NCI-H1092 (cell line): ENCODE measurements at regions not wholly inside any gene's neighbourhood (a gene's known extent, or its start where the extent isn't known, plus 50 kb on each side); places are given as distances from the start of the nearest gene placed in this dataset.
"Not testable (repeated sequence)": the region's sequence is repeated elsewhere in the genome, so short reads cannot be mapped to it uniquely, and the experiment has no call there.

Experiments used
- DNase-seq: peaks from one replicate; lab custom pipeline; 2025; lab: John Stamatoyannopoulos, UW

GRCh38 chr16:17005963-17006362 lies 464.8 kb downstream of the XYLT1 start:
- not testable (repeated sequence) for DNase-seq

GRCh38 chr16:17011712-17012111 lies 459.0 kb downstream of the XYLT1 start:
- DNase-seq = no peak

- no peak for DNase-seq
These were observed 457.7 kb downstream of the XYLT1 start for GRCh38 chr16:17013038-17013437.

- no peak for DNase-seq
These were observed 456.2 kb downstream of the XYLT1 start for GRCh38 chr16:17014484-17015121.

- no peak for DNase-seq
These were observed 455.1 kb downstream of the XYLT1 start for GRCh38 chr16:17015702-17016101.

- no peak for DNase-seq
These were observed 453.3 kb downstream of the XYLT1 start for GRCh38 chr16:17017442-17017841.

GRCh38 chr16:17018585-17018939 lies 452.2 kb downstream of the XYLT1 start:
- no peak for DNase-seq

- DNase-seq = no peak
These were observed 451.4 kb downstream of the XYLT1 start for GRCh38 chr16:17019366-17019765.

- DNase-seq = no peak
These were observed 447.2 kb downstream of the XYLT1 start for GRCh38 chr16:17023606-17024005.

GRCh38 chr16:17024514-17024913 lies 446.2 kb downstream of the XYLT1 start:
- DNase-seq = no peak

- DNase-seq = no peak
These were observed 444.0 kb downstream of the XYLT1 start for GRCh38 chr16:17026600-17027242.

GRCh38 chr16:17027488-17028129 lies 443.2 kb downstream of the XYLT1 start:
- no peak for DNase-seq

- no peak for DNase-seq
These were observed 441.0 kb downstream of the XYLT1 start for GRCh38 chr16:17029602-17030350.

- no peak for DNase-seq
These were observed 439.1 kb downstream of the XYLT1 start for GRCh38 chr16:17031484-17032268.

GRCh38 chr16:17032332-17032731 lies 438.4 kb downstream of the XYLT1 start:
- DNase-seq = no peak

- no peak for DNase-seq
These were observed 436.1 kb downstream of the XYLT1 start for GRCh38 chr16:17034477-17035252.

GRCh38 chr16:17037499-17037898 lies 433.3 kb downstream of the XYLT1 start:
- no peak for DNase-seq

GRCh38 chr16:17038415-17038814 lies 432.3 kb downstream of the XYLT1 start:
- no peak for DNase-seq

- not testable (repeated sequence) for DNase-seq
These were observed 421.7 kb downstream of the XYLT1 start for GRCh38 chr16:17049109-17049508.

GRCh38 chr16:17050468-17050867 lies 420.3 kb downstream of the XYLT1 start:
- no peak for DNase-seq
